Iris pigment epithelial cell (primary cell): ENCODE measurements at regions not wholly inside any gene's neighbourhood (a gene's known extent, or its start where the extent isn't known, plus 50 kb on each side); places are given as distances from the start of the nearest gene placed in this dataset.
"Not testable (repeated sequence)": the region's sequence is repeated elsewhere in the genome, so short reads cannot be mapped to it uniquely, and the experiment has no call there.

ENCODE experiments used
- DNase-seq: peaks from one replicate; pipeline ENCODE4 v3.0.0-alpha.2; 2011; ENCODE audit warnings: low read depth

DNA sequence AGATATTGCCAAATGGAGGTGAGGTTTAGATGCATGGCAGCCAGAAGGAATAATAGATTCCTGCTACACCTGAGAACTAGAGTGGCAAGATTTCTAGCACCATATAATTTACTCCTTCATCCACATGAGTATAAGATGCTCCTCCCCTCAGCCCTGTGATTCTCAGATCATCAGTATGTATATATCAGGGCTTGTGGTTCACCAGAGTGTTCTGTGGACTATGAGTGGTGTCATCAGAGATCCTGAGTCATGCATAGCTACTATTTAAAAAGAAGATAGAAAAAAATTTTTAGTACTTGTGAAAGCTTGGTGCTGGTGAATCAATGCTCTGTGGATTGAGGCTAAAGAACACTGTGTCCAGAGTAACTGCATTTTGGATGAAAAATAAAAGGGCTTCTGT lies 285.9 kb downstream of the BMP4 start:
- DNase-seq, result peak; percentile 89

DNA sequence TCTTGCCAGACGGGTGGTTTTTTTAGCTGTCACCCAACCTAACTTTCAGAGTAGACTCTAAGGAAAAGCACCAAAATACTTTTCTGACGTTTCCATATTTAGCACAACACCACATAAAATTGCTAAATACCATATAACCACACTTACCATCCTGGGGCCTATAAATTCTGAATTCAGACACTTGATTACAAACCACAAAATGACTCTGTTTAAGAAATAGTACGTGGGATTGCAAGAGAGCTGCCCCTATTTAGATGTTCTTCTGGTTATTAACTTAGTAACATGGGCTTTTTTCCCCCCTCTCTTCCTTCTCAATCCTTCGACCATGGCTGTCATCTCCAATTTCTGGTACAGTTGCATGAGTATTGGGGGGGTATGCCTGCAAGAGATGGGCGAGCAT lies 287.7 kb downstream of the BMP4 start:
- peak; percentile 3 for DNase-seq

- DNase-seq, result peak; percentile 14
Measured at GRCh38 chr14:53663709-53664108, 292.9 kb downstream of the BMP4 start.

DNA sequence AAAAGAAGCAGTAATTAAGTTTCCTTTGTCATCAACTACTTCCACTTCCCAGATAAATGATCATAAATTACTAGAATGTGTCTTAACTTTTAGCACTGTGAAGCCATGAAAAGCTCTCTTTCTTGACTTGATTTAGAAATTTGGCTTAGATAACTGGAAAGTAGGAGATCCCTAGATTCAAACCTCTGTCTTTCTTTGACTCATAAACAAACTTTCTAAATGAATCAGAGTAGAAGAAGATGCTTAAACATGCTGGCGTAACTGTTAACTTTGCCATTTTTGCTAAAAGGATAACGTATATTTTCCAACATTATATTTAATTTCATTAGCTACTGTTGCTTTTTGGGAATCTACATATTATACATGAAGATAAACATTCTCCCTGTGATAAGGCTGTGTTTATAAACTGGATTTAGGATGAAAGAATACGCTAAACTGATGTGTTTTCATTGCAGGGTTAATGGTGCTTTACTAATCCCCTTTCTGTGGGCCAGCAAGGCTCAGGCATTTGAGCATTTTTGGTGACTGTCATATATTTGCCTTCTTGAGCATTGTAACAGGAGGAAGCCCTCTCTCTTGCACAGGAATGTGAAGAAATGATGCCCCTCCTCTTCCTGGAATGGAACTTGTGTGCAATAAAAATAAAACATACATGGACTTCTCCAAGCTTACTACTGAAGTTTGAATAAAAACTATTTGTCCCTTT lies 301.4 kb downstream of the BMP4 start:
- DNase-seq, result no peak

GRCh38 chr14:53652068-53652467 lies 304.6 kb downstream of the BMP4 start:
- no peak for DNase-seq

DNA sequence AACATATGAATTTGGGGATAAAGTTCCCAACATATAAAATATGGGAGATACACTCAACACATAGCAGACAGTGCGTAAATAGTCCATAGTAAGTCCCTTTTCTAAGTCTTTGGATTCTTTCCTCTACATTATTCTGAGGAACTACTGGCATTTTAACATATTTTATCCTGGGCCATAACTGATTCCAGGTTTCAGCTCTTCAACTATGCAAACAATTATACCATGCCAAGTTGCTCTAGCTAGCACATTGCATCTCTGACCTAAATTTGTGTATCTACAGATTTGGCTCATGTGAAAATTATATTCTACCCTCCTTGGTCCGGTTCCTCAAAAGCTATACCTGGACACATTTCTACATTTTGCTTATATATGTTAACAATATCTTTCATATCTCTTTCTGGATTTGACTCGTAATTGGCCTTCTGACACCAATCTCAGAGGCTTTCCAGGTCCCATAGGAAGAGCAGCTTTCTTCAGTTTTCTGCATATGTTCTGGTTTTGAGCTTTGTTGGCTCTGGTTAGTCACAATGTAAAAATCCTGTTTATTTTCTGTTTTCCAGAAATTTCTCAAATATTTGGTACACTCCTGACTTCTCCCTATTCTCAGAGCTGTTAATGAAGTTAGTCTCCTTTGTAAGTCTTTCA lies 305.4 kb downstream of the BMP4 start:
- no peak for DNase-seq

GRCh38 chr14:53646925-53647324 lies 309.7 kb downstream of the BMP4 start:
- DNase-seq, result no peak

GRCh38 chr14:53640695-53641094 lies 315.9 kb downstream of the BMP4 start:
- peak; percentile 73 for DNase-seq

GRCh38 chr14:53638966-53639365 lies 317.7 kb downstream of the BMP4 start:
- DNase-seq, result peak; percentile 19

- DNase-seq, result no peak
Measured at GRCh38 chr14:53634793-53635192, 321.8 kb downstream of the BMP4 start.

- DNase-seq, result no peak
Measured at GRCh38 chr14:53630336-53630735, 326.3 kb downstream of the BMP4 start.

- no peak for DNase-seq
Measured at GRCh38 chr14:53628732-53629430, 327.7 kb downstream of the BMP4 start.

- no peak for DNase-seq
Measured at GRCh38 chr14:53628261-53628660, 328.4 kb downstream of the BMP4 start.

GRCh38 chr14:53626761-53627160 lies 329.9 kb downstream of the BMP4 start:
- no peak for DNase-seq

DNA sequence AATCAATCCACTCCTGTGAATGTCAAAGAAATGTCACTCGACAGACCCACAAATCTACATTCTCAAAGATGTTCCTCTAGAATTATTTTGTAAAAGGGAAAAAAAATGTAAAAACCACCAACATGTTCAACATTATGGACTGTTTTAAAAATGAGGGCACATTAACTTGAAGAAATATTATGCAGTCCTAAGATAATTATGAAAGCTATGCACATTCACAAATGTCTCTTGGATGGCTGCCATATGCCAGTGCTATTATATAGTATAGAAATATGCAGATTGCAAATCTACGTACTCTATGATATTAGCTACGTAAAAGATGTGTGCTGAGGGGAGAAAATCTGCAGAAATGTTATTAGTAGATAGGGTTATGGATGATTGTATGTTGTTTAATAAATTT lies 334.2 kb downstream of the BMP4 start:
- no peak for DNase-seq

DNA sequence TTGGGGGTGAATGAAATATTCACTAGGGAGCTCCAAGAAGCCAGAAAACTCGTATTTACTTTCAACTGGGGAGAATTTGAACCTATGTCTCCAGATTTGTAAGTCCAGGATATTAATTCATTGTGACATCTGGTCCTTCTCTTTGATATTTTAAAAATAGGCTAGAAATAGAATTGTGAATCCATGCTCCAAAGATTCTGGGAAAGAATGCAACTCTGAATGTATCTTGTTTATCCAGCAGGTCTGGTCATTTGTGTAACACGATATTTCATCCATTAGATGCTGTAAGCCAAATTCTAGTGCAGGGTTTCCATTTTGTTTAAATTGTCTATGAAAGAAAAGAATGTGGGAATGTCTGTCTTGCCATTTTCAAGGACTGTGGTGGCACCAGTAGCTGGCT lies 334.7 kb downstream of the BMP4 start:
- no peak for DNase-seq

DNA sequence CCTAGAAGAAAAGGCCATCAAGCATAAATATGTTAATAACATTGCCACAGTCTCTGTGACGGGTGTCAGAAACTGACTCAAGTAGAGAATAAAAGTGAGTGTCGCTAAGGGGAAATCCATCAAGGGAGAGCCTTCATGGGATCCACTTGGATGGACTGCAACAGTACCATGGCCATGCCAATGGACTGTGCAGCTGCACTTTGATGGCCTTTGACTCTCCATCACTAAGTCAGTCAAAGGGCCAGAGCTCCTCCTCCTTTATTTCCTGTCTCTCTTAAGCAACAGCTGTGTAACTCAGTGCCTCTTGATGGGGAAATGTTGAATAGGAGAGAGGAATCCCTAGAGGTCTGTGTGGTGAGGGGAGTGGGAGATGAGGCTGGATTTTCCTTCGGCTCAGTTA lies 335.2 kb downstream of the BMP4 start:
- no peak for DNase-seq

DNA sequence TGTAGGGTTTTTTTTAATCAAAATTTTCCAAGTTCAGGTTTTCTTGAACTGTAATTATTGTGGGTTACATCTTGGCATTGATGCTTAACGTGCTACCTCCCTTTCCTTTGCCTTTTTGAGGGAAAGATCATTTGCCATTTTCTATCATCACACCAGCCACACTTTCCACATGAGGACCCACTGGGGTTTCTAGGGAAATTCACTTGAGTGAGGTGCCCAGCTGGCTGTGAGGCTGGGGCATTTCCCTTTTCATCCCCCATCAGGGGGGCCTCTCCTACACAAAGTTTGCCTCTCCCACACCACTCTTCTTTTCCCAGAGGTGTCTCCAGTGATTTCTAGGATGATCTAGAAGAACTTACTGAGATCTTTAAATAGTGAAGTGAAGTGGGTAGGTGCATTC lies 335.7 kb downstream of the BMP4 start:
- no peak for DNase-seq

DNA sequence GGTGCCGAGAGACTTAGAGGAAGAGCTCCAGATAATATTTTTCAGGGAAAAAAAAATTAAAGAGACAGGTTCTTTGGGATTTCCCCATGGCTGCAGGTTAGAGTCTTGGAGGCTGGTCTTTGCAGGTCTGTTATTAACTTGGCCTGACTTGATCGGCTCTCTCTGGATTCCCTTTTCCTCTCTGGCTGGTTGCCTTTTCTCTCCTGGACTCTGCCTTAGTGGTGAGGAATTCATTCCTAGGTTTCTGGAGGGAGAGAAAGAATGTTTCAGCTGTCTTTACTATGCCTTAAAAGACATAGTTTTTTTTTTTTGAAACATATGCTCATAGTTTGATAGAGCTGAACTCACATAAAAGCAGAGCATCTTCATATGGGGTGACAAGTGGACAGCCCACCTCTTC lies 336.3 kb downstream of the BMP4 start:
- DNase-seq, result peak; percentile 13

DNA sequence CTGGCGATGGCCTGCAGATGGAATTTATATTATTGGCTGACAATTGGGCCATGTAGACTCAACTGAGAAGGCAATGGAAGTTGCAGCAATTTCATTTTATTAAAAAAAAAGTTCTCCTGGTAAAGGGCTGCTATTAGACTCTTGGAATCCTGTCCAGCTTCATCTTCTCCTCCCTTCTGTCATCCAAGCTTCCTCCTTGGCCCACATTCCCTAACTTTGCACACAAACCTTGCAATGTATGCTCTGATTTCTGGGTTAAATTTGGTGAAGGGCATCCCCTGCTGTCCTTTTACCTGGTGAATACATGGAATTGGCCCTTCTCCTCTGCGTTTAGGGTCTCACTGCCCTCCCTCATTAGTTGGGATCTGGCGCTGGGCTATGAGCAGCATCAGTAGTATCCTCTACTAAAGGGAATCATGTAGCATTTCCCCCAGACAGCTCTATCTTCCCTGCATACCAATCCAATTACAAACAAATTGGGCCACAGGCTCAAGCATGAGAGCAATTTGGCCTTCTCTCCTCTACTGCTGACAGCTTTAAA lies 336.9 kb downstream of the BMP4 start:
- peak; percentile 38 for DNase-seq

DNA sequence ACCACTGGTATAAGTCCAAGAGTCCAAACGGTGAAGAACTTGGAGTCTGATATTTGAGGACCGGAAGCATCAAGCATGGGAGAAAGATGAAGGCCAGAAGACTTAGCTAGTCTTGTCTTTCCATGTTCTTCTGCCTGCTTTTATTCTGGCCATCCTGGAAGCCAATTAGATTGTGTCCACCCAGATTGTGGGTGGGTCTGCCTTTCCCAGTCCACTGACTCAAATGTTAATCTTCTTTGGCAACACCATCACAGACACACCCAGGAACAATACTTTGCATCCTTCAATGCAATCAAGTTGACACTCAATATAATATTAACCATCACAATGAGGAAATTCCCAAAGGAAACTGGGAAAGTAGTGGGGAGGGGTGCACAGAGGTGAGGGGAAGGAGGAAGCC lies 340.1 kb downstream of the BMP4 start:
- not testable (repeated sequence) for DNase-seq

- no peak for DNase-seq
Measured at GRCh38 chr14:53615252-53615651, 341.4 kb downstream of the BMP4 start.
